ENCODE measurements at regions not wholly inside any gene's neighbourhood (a gene's known extent, or its start where the extent isn't known, plus 50 kb on each side); places are given as distances from the start of the nearest gene placed in this dataset.

DNA sequence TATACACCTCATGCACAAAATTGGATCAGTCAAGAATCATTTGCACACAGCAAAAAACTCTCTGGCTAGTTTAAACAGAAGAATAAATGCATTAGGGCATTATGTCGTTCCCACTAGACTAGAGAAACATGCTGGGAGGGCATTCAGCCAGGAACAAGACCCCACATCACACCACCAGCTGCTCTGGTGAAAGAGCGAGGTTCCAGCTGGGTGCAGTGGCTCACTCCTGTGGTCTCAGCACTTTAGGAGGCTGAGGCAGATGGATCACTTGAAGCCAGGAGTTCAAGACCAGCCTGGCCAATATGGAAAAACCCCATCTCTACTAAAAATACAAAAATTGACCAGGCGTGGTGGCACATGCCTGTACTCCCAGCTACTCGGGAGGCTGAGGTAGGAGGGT is 52.1 kb upstream of the BACE2 start:
- Histone ChIP-seq H2AFZ (ENCODE audit: low read depth, low read length) (no peak overlapping the region), H3K9me2 (ENCODE audit: insufficient read depth, low read length) (no peaks in the 10 kb centered on the region), H3K4me2 (ENCODE audit: low read length) (no peak overlapping the region), H3K79me2 (replicated peaks; ENCODE audit: insufficient read depth, low read length) (no peaks in the 10 kb centered on the region), H3K9me3 (ENCODE audit: low read length) (no peaks in the 10 kb centered on the region), H3K27me3 (ENCODE audit: insufficient read depth, low read depth, low read length) (no peaks in the 10 kb centered on the region), H3K9ac (ENCODE audit: low read length) (no peak overlapping the region), H3K36me3 (ENCODE audit: insufficient read depth, low read length) (no peaks in the 10 kb centered on the region), H3K27ac (ENCODE audit: low read length) (no peak overlapping the region), H4K20me1 (ENCODE audit: insufficient read depth) (no peaks in the 10 kb centered on the region), H3F3A (ENCODE audit: insufficient read depth, low read length, poor library complexity, severe bottlenecking) (no peaks in the 10 kb centered on the region), H3K4me3 (ENCODE audit: low read length) (no peak overlapping the region)
- TF ChIP-seq POLR2AphosphoS5 (IDR thresholded peaks at IDR 0.05) (no peak), CTCF (IDR thresholded peaks at IDR 0.05; ENCODE audit: poor library complexity, severe bottlenecking) (no peak), EP300 (conservative IDR thresholded peaks at IDR 0.05; ENCODE audit: poor library complexity, severe bottlenecking) (no peak), SMC3 (conservative IDR thresholded peaks at IDR 0.05; ENCODE audit: poor library complexity) (no peak), TAF1 (IDR thresholded peaks at IDR 0.05; ENCODE audit: low read depth) (no peak), MXI1 (conservative IDR thresholded peaks at IDR 0.05; ENCODE audit: poor library complexity, severe bottlenecking) (no peak), EZH2 (IDR thresholded peaks at IDR 0.05; ENCODE audit: borderline replicate concordance, insufficient read depth, low read length, poor library complexity, severe bottlenecking) (no peak), RAD21 (conservative IDR thresholded peaks at IDR 0.05) (no peak)
- TF ChIP-seq, protein P1, sequence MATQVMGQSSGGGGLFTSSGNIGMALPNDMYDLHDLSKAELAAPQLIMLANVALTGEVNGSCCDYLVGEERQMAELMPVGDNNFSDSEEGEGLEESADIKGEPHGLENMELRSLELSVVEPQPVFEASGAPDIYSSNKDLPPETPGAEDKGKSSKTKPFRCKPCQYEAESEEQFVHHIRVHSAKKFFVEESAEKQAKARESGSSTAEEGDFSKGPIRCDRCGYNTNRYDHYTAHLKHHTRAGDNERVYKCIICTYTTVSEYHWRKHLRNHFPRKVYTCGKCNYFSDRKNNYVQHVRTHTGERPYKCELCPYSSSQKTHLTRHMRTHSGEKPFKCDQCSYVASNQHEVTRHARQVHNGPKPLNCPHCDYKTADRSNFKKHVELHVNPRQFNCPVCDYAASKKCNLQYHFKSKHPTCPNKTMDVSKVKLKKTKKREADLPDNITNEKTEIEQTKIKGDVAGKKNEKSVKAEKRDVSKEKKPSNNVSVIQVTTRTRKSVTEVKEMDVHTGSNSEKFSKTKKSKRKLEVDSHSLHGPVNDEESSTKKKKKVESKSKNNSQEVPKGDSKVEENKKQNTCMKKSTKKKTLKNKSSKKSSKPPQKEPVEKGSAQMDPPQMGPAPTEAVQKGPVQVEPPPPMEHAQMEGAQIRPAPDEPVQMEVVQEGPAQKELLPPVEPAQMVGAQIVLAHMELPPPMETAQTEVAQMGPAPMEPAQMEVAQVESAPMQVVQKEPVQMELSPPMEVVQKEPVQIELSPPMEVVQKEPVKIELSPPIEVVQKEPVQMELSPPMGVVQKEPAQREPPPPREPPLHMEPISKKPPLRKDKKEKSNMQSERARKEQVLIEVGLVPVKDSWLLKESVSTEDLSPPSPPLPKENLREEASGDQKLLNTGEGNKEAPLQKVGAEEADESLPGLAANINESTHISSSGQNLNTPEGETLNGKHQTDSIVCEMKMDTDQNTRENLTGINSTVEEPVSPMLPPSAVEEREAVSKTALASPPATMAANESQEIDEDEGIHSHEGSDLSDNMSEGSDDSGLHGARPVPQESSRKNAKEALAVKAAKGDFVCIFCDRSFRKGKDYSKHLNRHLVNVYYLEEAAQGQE (IDR thresholded peaks at IDR 0.05; ENCODE audit: borderline replicate concordance) = no peak
